Renal cortex interstitium (tissue), 11 donors: ENCODE measurements at regions not wholly inside any gene's neighbourhood (a gene's known extent, or its start where the extent isn't known, plus 50 kb on each side); places are given as distances from the start of the nearest gene placed in this dataset.

Source experiments
- DNase-seq, 11 donors: peaks; one replicate each; pipeline ENCODE4 v3.0.0-alpha.2; 2013; ENCODE audit warnings: low read depth in 9 of 11, low spot score in 4 of 11; ENCODE audit errors: extremely low read depth in 1 of 11

GRCh38 chr3:84125201-84125721, 833.5 kb upstream of the CADM2 start:
- DNase-seq: no peak

- no peak for DNase-seq
These were observed 833.0 kb upstream of the CADM2 start for GRCh38 chr3:84125760-84126159.

GRCh38 chr3:84126160-84126559, 832.6 kb upstream of the CADM2 start:
- DNase-seq: no peak

- no peak for DNase-seq
These were observed 830.8 kb upstream of the CADM2 start for GRCh38 chr3:84128024-84128423.

- no peak for DNase-seq
These were observed 822.4 kb upstream of the CADM2 start for GRCh38 chr3:84136425-84136824.

- DNase-seq: no peak
These were observed 818.2 kb upstream of the CADM2 start for GRCh38 chr3:84140631-84141030.

- DNase-seq: no peak
These were observed 817.2 kb upstream of the CADM2 start for GRCh38 chr3:84141571-84141970.

- no peak for DNase-seq
These were observed 793.5 kb upstream of the CADM2 start for GRCh38 chr3:84165328-84165727.

- DNase-seq: no peak
These were observed 783.3 kb upstream of the CADM2 start for GRCh38 chr3:84175449-84175848.

- no peak for DNase-seq
These were observed 773.9 kb upstream of the CADM2 start for GRCh38 chr3:84184937-84185336.

GRCh38 chr3:84194029-84194428, 764.8 kb upstream of the CADM2 start:
- no peak for DNase-seq

GRCh38 chr3:84209474-84209873, 749.3 kb upstream of the CADM2 start:
- DNase-seq: no peak

- DNase-seq: no peak
These were observed 735.3 kb upstream of the CADM2 start for GRCh38 chr3:84223512-84223911.

GRCh38 chr3:84224262-84224661, 734.5 kb upstream of the CADM2 start:
- DNase-seq: no peak

- DNase-seq: no peak
These were observed 722.5 kb upstream of the CADM2 start for GRCh38 chr3:84236261-84236660.

GRCh38 chr3:84245789-84246188, 713.0 kb upstream of the CADM2 start:
- DNase-seq: no peak

GRCh38 chr3:84260596-84260995, 698.2 kb upstream of the CADM2 start:
- no peak for DNase-seq

- no peak for DNase-seq
These were observed 693.0 kb upstream of the CADM2 start for GRCh38 chr3:84265768-84266167.

- no peak for DNase-seq
These were observed 683.3 kb upstream of the CADM2 start for GRCh38 chr3:84275532-84275931.

- no peak for DNase-seq
These were observed 681.1 kb upstream of the CADM2 start for GRCh38 chr3:84277562-84278224.

GRCh38 chr3:84292128-84292527, 666.7 kb upstream of the CADM2 start:
- DNase-seq: no peak
